SHP77 treated with DMSO at 0.1 percent for 48 hours (cell line): ENCODE measurements at regions not wholly inside any gene's neighbourhood (a gene's known extent, or its start where the extent isn't known, plus 50 kb on each side); places are given as distances from the start of the nearest gene placed in this dataset.

Source experiments
- DNase-seq: peaks from one replicate; lab custom pipeline; 2025; lab: John Stamatoyannopoulos, UW

- DNase-seq, result no peak
Measured at GRCh38 chr16:85990861-85991301, 91.9 kb downstream of the IRF8 start.

DNA sequence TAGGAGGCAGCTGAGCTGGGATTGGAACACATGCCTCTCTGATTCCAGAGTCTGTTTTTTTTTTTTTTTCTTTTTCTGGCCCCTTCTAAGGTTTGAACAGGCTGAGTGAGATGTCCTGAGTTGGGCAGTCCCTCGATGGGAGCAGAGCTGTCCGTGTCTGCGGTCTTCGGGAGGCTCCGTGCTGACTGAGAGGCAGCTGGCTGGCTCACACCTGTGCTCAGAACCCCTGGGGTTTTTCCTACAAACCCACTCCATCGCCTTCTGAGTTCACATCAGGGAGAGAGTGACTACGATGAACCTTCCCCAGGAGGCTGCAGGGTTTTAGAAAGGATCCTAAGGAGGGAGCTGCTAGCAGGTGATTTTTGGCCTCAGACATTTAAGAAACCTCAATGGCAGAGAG, 92.5 kb downstream of the IRF8 start:
- no peak for DNase-seq

DNA sequence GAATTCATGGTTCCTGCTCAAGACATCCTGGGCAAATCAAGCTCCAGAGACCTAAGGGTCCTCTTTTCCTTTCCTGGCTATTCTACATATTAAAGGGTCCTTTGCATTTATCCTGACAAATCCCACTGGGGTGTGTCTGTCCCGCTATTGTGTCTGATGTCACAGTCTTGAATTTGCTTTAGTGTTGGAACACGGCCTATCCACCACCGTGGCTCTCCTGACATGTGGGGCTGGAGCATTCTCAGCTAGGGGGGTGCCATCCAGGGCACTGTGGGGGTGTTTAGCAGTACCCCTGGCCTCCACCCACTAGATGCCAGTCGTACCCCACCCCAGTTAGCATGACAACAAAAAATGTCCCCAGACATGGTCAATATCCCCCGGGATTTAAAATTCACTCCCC, 92.9 kb downstream of the IRF8 start:
- no peak for DNase-seq

DNA sequence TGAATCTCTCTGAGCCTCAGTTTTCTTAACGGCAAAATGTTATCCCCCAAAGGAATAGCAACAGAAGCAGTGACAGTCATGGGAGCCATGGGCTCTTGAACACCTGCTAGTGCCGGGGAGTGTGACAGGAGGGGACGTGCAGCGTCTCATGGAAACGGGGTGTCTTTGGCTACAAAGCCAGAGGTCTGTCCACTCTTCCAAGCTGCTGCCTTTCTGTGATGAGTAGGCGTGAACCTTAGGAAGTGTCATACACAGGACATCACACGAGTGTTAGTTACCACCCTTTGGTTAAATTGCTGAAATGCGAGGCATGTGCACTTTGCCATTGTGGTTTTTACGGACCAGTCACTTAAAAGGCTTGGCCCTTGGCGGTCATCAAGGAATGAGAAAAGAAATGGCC, 93.4 kb downstream of the IRF8 start:
- no peak for DNase-seq

- no peak for DNase-seq
Measured at GRCh38 chr16:85992779-85993178, 93.8 kb downstream of the IRF8 start.

GRCh38 chr16:85994492-85995490, 95.8 kb downstream of the IRF8 start:
- DNase-seq, result no peak

DNA sequence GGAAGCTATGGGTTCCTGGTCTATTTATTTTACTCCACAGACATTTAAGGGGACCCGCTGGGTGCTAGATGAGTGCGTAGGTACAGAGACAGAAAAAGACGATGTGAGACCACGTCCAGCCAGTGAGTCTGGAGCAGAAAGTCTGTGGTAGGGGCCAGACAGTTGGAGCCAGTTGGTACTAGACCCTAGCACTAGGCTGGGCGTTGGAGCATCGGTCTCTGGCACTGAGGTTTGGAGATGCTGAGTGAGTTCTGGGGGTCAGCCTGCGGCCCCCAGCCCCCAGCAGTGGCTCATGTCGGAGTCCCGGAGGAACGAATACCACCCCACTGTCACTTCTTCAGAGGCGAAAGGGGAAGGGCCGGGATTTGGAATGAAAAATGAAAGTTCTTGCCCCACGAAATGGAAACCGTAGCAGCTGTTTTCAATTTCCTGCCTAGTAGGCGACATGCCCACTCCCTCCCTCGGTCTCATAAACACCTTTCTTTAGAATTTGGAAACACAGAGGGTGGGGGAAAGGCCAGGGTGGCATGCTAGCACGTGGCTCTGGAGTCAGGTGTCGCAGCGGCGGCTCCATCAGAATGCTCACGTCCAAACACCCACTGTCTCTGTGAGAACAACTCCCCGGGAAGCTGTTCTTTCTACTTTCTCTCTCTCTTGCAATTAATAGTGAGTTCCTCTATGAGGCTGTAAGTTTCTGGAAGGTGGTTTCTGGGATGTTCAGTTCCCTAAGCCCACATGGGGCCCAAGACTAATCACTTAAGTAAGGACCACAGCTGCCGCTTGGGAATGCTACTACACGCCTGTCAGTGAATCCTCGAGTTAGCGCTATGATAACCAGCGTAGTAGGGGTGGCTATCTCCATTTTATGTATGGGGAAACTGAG, 96.8 kb downstream of the IRF8 start:
- no peak for DNase-seq

- DNase-seq, result no peak
Measured at GRCh38 chr16:85996843-85997242, 97.9 kb downstream of the IRF8 start.

DNA sequence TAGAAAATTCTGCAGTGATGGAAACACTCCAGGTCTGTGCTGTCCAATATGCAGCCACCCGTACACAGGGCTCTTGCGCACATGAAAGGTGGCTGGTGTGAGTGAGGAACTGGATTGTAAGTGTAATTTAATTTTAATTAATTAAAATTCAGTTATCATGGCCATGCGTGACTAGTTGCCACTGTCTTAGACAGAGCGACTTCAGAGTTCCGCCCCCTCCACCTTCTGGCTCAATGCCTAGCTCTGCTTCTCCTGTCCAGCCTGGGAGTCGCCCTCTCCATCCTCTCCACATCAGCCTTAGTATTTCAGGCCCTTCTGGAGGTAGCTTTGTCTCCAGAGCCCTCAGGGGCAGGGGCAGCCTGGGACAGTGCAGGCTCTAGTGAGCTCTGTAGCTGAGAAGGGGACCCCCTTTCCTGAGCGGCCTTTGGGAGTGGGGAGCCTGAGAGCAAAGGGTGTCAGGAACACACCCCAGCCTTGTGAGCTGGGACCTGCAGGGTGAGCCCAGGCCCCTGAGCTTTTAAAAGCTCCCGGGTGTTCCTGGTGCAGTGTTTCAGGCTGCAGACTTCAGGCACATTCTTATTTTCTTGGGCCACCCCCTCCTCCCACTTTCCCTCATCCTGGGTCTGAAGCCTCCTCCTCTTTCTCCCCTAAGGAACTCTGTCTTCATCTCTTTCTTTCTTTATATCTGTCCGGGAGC, 99.4 kb downstream of the IRF8 start:
- DNase-seq, result no peak

- DNase-seq, result no peak
Measured at GRCh38 chr16:85998868-85999729, 100.1 kb downstream of the IRF8 start.

DNA sequence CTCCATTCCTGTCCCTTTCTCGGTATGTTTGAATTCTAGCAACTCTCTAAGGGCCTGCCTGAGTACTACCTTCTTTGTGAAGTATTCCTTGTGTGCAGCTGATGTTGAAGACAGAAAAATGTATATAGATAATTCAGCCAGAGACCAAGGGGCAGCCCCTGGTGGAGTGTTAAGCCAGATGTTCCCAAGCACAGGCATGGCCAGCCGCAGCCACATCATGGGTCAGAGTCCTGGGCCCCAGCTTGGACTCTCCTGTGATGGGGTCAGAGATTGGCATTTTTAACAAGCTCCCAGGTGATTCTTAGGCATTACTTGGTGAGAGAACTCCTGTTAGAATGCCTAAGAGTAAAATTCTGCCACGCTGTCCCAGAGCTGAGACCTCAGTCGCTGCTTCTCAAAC, 100.8 kb downstream of the IRF8 start:
- no peak for DNase-seq

GRCh38 chr16:86002178-86002900, 103.4 kb downstream of the IRF8 start:
- no peak for DNase-seq

GRCh38 chr16:86007524-86007923, 108.6 kb downstream of the IRF8 start:
- no peak for DNase-seq

DNA sequence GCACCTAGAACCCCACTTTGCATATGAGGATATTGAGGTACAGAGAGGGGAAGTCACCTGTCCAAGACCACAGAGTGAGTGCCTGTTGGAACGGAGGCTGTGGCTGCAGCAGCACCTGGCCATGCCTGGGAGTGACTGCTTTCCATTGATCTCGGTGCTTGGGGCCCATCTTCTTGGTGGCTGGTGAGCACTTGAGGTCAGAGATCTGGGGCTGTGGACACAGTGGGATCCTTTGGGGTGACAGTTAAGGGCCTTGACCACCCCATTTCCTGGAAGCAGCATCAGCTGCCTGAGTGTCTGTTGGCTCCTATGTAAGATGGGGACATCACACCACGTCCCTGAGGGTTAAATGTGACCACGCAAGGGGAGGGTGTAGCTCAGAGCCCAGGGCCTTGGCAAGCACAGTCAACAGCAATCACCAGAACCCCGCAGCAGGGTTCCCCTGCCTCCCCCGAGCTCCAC, 111.7 kb downstream of the IRF8 start:
- no peak for DNase-seq

DNA sequence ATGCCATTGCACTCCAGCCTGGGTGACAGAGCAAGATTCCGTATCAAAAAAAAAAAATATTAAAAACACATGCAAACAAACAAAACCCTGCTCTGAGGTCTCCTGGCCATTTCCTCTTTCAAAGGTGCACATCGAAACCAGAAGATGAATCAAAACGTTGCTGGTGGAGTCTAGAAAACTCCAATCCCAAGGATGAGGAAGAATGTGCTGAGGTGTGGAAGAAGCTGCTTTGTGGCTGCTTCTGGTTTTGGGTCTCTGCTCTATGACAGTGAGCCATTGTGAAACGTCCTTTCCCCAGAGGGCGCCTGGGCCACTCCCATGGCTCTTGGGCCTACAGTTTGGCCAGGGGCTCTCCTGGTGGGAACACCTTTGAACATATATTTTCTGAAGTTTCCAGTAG, 112.6 kb downstream of the IRF8 start:
- no peak for DNase-seq

DNA sequence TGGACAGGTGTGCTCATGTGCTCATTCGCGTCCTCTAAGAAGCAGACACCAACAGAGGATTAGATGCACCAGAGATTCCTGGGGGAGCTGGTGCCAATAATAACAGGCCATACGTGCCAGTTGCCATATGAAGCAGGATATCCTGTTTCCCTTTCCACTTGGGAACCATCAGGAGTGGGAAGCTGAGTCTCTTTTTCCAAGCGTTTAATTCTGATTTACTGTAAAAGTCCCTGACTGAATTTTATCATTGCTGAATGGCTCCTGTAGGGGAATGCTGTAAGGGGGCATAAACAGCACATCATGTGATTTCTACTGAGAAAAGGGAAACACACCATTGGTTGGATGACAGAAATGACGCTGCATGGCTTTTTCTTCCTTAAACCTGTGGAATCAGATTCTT, 113.3 kb downstream of the IRF8 start:
- DNase-seq, result no peak

DNA sequence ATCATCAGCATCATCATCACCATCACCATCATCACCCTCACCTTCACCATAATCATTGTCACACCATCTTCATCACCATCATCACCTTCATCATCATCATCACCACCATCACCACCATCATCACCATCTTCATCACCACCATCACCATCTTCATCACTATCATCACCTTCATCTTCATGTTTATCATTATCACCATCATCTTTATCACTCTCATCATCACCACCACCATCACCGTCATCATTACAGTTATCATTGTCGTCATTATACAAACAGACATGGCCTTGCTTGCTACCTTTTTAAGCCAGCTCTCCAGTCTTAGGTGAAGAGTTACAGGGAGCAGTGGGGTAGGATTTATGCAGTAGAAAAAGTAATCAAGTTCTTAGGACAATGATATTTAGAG, 114.9 kb downstream of the IRF8 start:
- DNase-seq, result no peak

DNA sequence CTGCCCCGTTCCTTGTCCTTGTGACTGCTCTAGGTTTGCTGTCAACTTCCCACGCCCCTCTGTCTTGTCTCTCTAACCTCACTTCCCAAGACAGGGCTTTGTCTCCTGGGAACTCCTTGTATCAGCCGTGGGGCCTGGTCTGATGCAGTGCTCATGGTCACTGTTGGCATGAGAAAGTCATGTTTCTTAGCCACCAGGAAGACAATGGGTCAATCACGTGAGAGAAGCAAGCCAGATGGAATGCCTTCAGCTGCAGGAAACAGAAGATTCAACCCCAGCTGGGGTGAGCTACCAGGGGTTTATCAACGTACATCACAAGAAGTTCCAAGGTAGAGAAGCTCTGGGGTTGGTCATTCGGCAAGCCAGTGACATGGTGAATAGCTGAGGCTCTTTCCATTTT, 116.6 kb downstream of the IRF8 start:
- no peak for DNase-seq

DNA sequence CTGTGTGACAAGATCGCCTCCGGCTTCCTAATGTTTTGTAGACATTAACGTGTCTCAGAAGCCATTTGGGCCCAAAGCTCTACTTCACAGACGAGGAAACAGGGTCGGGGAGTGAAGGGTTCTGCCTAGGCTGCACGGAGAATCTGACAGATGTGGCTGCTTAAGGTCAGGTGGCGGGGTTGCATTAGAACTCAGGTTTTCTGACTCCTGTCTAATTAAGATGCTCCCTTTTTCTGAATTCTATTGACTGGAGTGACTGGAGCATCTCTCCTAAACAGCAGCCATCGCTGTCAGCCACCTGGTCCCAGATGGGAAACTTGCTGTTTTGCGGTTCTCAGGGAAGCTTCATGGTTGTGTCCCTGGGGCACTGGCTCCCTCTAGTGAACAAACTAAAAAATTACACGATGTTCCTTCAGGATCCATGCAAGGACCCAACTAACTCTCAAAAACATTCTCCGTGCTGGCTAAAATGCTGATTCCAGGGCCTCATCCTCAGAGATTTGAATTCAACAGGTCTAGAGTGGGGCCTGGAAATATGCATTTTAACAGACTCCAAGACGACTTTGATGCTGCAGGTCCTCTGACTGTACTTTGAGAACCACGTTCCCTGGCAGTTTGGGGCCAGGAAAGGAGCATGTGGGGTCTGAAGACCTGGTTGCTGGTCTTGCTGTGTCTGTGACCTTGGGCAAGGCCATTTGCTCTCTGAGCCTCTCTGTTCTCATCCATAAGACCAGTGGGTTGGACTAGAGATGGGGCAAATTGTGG, 117.4 kb downstream of the IRF8 start:
- DNase-seq, result peak; percentile 20

GRCh38 chr16:86018071-86018470, 119.1 kb downstream of the IRF8 start:
- no peak for DNase-seq
